Nephron progenitor cell (in vitro differentiated cells): ENCODE measurements at regions not wholly inside any gene's neighbourhood (a gene's known extent, or its start where the extent isn't known, plus 50 kb on each side); places are given as distances from the start of the nearest gene placed in this dataset.
"Not testable (repeated sequence)": the region's sequence is repeated elsewhere in the genome, so short reads cannot be mapped to it uniquely, and the experiment has no call there.

Experiments
- DNase-seq: peaks from one replicate; pipeline ENCODE4 v3.0.0; 2021
- H3K27ac Mint-ChIP-seq: 2 replicates; pipeline ENCODE4 v1.8.0; 2021; ENCODE audit warnings: mild to moderate bottlenecking, moderate library complexity, mixed read lengths
- H3K27me3 Mint-ChIP-seq: 2 replicates; pipeline ENCODE4 v1.8.0; 2021; ENCODE audit warnings: mild to moderate bottlenecking, low read depth, mixed read lengths; ENCODE audit not compliant: poor library complexity
- H3K36me3 Mint-ChIP-seq: 2 replicates; pipeline ENCODE4 v1.8.0; 2021; ENCODE audit warnings: low read depth, mixed read lengths
- H3K4me1 Mint-ChIP-seq: 2 replicates; pipeline ENCODE4 v1.8.0; 2021; ENCODE audit warnings: mixed read lengths
- H3K4me3 Mint-ChIP-seq: 2 replicates; pipeline ENCODE4 v1.8.0; 2021; ENCODE audit warnings: mild to moderate bottlenecking, moderate library complexity, mixed read lengths
- H3K9me3 Mint-ChIP-seq: 2 replicates; pipeline ENCODE4 v1.8.0; 2021; ENCODE audit warnings: mild to moderate bottlenecking, moderate library complexity, mixed read lengths
- TF ChIP-seq, protein P1 (sequence below): fragments of 200-600 bp; sonication (generic); IDR thresholded peaks from 2 replicates; pipeline ENCODE4 v1.5.0; 2021; ENCODE audit warnings: antibody characterized with exemption

DNA sequence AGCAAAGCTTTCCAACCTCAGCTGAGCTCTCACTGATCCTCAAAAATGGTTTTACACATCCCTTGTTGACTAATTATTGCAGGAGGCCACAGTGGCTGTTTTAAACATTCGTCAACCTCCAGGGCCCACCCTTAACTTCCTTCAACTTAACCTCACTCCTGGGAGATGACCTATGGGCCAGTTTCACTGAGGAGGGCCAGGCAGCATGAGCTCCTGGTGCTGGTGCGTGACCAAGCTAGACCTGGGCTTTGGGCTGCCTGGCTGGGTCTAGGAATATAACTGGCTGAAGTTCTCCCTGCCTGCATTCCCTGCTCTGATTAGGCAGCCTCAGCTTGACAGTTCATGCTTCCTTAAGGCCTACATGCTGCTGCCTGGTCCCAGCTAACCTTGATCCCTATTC, 273.7 kb upstream of the ATP11B start:
- Mint-ChIP-seq H3K36me3 (no peaks in the 10 kb centered on the region), H3K27ac (no peak overlapping the region), H3K4me3 (no peak overlapping the region), H3K9me3 (no peaks in the 10 kb centered on the region), H3K27me3 (peaks cover 7% of the 10 kb centered on the region), H3K4me1 (peaks cover 34% of the 10 kb centered on the region)
- DNase-seq, result peak; percentile 18
- TF ChIP-seq, protein P1, sequence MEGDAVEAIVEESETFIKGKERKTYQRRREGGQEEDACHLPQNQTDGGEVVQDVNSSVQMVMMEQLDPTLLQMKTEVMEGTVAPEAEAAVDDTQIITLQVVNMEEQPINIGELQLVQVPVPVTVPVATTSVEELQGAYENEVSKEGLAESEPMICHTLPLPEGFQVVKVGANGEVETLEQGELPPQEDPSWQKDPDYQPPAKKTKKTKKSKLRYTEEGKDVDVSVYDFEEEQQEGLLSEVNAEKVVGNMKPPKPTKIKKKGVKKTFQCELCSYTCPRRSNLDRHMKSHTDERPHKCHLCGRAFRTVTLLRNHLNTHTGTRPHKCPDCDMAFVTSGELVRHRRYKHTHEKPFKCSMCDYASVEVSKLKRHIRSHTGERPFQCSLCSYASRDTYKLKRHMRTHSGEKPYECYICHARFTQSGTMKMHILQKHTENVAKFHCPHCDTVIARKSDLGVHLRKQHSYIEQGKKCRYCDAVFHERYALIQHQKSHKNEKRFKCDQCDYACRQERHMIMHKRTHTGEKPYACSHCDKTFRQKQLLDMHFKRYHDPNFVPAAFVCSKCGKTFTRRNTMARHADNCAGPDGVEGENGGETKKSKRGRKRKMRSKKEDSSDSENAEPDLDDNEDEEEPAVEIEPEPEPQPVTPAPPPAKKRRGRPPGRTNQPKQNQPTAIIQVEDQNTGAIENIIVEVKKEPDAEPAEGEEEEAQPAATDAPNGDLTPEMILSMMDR, result no peak

DNA sequence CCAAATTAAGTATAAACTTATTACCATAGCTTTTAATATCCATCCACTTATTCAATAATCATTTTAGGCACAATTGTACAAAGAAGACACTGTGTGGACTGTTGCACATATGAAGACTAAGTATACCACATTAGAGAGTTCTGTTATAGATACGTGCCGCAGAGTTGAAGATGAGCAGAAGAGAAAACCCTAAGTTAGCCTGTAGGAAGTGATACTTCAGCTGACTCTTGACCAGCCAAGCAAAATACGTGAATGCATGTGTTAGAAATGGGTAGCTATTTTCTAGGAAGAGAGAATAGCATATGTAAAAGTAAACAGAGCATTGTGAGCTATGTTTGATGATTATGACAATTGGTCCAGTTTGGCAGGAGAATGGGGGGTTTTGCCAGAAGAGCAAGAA, 272.0 kb upstream of the ATP11B start:
- Mint-ChIP-seq H3K36me3 (no peaks in the 10 kb centered on the region), H3K27ac (no peak overlapping the region), H3K27me3 (no peaks in the 10 kb centered on the region), H3K4me1 (peaks cover 25% of the 10 kb centered on the region), H3K9me3 (no peaks in the 10 kb centered on the region), H3K4me3 (no peak overlapping the region)
- DNase-seq, result no peak
- TF ChIP-seq, protein P1, result no peak

DNA sequence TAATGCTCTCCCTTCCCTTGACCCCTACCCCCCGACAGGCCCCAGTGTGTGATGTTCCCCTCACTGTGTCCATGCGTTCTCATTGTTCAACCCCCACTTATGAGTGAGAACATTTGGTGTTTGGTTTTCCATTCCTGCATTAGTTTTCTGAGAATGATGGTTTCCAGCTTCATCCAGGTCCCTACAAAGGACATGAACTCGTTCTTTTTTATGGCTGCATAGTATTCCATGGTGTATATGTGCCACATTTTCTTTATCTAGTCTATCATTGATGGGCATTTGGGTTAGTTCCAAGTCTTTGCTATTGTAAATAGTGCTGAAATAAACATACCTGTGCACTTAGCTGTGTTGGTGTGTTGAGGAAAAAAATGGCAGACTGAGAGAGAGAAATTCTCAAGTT, 269.9 kb upstream of the ATP11B start:
- H3K27me3 Mint-ChIP-seq, H3K27ac Mint-ChIP-seq, DNase-seq, H3K4me3 Mint-ChIP-seq, H3K36me3 Mint-ChIP-seq, H3K9me3 Mint-ChIP-seq: not testable (repeated sequence)
- peaks cover 16% of the 10 kb centered on the region for H3K4me1 Mint-ChIP-seq

DNA sequence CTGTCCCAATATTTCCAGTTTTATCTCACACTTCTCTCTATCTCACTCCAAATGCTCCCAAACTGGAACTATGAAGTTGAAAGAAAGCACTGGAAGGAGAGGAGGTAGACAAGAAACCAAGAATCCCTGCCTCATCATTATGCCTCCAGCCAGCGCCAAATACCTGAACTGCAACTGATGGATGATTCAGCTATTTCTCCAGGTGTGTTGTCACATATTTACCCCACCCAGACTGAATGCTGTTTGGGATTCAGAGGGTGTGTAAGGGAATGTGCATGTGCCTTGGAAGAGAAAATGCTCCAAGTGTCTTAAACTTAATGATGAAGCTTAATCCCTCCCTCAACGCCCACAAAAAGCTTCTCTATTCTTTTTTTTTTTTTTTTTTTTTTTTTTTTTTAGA, 269.5 kb upstream of the ATP11B start:
- DNase-seq, result no peak
- Mint-ChIP-seq H3K9me3 (no peaks in the 10 kb centered on the region), H3K4me3 (no peak overlapping the region), H3K4me1 (peaks cover 16% of the 10 kb centered on the region), H3K36me3 (no peaks in the 10 kb centered on the region), H3K27me3 (no peaks in the 10 kb centered on the region), H3K27ac (no peak overlapping the region)
- TF ChIP-seq, protein P1, result no peak

DNA sequence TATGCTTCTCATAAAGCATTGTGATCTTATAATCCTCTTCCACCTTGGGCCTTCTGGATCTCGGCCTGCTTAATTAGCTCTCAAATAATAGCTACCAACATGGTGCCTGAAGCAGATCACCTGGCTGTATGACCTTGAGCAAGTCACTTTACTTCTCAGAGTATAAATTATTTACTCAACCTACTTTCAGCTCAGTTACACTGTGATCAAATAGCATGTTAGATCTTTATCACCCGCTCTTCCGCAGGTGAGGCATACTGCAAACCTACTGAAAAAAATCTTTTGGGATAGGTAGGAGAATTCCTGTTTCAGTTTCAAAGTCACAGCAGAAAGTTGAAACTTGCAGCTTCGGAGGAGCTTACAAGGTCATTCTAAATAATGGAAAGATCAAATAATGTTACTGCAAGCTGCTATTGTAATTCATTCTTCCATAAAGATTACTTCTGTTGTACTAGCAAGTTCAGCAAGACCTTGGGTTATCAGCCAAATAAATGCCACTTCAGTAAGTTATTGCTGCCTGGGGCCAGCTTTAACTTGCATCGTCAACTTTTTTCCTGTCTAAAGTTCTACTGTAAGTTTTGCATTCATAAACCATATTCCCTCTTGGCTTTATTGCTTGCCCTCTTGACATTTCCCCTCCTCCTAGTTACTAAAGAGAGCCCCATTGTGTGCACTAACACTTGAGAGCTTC, 268.4 kb upstream of the ATP11B start:
- H3K4me3 Mint-ChIP-seq, result no peak overlapping the region
- H3K9me3 Mint-ChIP-seq, result no peaks in the 10 kb centered on the region
- DNase-seq, result no peak
- H3K27me3 Mint-ChIP-seq, result no peaks in the 10 kb centered on the region
- H3K36me3 Mint-ChIP-seq, result no peaks in the 10 kb centered on the region
- no peak overlapping the region for H3K27ac Mint-ChIP-seq
- peaks cover 16% of the 10 kb centered on the region for H3K4me1 Mint-ChIP-seq
- TF ChIP-seq, protein P1, result no peak

DNA sequence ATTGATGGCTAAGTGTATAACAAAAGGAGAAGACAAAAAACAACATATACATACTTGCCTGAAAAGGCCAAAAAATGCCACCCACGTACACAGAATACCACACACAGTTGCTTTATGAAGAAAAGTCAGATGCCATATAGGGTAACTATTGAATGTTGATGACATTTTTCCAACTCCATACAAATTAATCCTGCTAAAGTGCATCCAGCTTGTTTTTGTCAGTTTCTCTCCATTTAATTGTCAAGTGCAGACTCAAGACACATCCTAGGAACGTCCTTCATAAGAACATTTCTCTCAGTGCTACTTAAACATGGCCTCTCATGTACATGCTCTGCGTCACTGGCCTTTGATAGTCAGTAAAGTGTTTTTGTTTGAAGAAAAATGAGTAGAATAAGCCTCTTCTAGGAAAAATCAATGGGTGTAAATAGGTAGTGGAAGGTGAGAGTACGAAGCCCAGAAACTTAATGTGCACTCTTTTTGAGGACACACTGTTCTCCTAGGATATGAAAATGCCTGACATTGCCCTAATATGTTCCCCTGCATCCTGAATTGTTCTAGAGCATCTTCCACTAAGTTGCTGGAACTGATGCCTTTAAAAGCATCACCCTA, 267.4 kb upstream of the ATP11B start:
- Mint-ChIP-seq H3K27me3 (no peaks in the 10 kb centered on the region), H3K4me3 (no peak overlapping the region), H3K4me1 (peaks cover 16% of the 10 kb centered on the region), H3K36me3 (no peaks in the 10 kb centered on the region), H3K27ac (no peak overlapping the region), H3K9me3 (no peaks in the 10 kb centered on the region)
- DNase-seq, result no peak
- TF ChIP-seq, protein P1, result no peak
